HG03460 (cell line): ENCODE measurements at regions not wholly inside any gene's neighbourhood (a gene's known extent, or its start where the extent isn't known, plus 50 kb on each side); places are given as distances from the start of the nearest gene placed in this dataset.

ENCODE experiments used
- ATAC-seq: cut with Tn5 transposase; IDR thresholded peaks from one replicate; pipeline ENCODE4 v1.9.1; 2021; ENCODE audit not compliant: unreplicated experiment

- no peak for ATAC-seq
Observed at GRCh38 chr2:144333143-144333555, 186.8 kb downstream of the ZEB2 start.

DNA sequence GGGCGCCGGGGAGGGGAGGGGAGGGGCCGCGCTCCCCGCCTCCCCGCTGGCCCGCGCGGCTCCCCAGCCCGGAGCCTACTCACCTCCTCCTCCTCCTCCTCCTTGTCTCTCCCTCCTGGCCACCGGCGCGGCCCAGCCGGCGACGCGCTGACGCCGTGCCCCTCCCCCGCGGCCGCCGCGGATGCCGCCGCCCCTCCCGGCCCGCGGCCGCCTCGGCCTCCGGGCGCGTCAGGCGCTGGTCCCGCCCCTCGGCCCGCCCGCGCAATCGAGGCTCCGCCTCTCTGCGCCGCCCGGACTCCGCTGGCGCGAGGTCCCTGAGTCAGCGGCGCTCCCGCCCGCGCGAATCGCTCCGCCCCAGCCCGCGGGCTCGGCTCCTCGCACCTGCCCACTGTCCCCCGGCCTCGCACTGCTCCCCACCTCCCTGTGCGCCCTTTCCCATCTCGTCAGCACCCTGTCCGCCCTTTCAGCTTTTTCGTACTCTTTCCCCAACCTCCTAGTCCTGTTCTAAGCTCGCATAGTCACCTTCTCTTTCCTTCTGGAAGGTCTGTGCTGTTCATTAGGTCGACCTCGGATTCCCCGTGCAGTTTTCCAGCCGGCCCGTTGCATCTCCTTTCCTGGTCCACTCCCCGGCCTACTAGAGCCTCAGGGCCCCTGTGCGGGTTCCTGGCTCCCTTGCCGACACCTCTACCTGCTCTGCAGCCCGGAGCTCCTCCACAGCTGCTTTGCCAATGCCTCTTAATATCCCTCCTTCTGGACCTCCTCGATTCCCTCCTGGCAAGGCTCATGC, 187.4 kb downstream of the ZEB2 start:
- peak; percentile 88 for ATAC-seq

DNA sequence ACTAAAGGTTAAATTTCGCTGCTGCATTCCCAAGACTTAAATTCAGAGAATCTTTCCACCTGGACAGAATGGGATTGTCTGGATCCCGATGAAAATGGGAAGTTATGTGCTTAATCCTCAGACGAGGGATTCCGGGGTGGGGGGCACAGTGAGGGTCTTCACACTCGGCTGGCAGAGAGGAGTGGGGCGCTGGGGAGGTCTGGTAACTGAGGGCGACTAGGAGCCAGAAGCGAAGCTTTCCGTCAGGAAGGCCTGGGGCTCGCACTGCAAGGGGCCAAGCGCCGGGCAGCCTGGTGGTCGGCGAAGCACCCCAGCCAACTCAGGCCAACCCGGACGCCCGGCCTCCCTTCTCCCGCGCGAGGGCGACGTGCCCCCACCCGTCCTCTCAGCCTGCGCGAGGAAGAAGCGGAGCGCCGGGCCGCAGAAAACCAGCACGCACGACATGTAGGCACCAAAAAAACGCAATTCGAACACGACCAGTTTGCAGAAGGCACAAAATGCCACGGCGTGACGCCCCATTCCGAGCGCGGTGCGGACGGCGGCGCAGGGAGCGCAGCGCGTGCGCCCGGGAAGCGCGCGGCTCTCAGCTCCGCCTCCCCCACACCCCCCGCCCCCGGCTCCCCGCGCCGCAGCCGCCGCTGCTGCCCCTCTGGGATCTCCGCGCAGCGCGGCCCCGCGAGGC, 188.1 kb downstream of the ZEB2 start:
- ATAC-seq = peak; percentile 66

GRCh38 chr2:144330951-144331673, 188.8 kb downstream of the ZEB2 start:
- no peak for ATAC-seq

GRCh38 chr2:144329472-144329871, 190.4 kb downstream of the ZEB2 start:
- ATAC-seq = no peak

- no peak for ATAC-seq
Observed at GRCh38 chr2:144328938-144329337, 191.0 kb downstream of the ZEB2 start.

GRCh38 chr2:144326825-144327224, 193.1 kb downstream of the ZEB2 start:
- ATAC-seq = no peak

GRCh38 chr2:144325086-144325485, 194.8 kb downstream of the ZEB2 start:
- peak; percentile 69 for ATAC-seq

DNA sequence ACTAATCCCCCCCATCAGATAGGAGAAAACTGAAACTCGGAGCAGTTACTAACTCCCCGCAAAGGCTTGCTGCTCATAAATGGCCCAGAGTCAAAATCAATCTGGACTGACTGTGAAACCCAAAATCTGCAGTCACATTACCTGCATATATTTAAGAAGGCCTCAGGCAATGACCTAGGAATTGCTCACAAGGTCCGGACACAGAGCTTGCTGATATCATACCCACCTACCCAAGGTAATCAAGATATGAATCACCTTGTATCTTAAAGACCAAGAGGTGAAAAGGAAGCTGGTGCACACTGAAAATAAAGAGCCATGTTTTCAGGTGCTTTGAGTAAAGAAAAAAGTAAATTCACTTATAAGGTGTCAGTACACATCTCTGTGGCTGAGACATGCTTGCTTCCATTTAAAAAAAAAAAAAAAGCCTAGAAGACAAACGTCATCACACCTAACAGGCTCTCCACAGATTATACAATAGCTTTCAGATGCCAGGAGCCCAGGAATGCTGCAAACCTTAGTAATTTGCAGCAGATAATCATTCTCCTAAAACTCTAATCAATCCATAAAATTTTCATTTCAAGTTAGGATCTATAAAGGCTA, 195.4 kb downstream of the ZEB2 start:
- ATAC-seq = peak; percentile 28

- ATAC-seq = peak; percentile 58
Observed at GRCh38 chr2:144323946-144324345, 196.0 kb downstream of the ZEB2 start.

DNA sequence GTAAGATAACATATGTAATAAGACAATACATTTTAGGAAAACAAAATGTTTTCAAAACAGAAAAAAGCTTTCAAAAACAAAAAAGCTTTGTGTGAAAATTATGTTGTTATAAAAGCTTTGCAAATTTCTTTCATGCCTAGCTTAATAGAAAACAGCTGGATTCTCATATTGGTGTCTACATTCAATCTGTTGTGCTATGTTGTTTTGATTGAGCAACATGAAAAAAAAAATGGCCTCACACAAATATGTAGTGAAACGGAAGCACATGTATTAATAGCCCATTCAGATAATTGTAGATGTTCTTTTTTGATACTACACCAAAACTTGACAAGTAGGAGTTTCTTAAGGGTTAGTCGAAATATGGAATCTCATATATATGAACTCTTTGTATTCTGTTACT, 197.5 kb downstream of the ZEB2 start:
- ATAC-seq = no peak

DNA sequence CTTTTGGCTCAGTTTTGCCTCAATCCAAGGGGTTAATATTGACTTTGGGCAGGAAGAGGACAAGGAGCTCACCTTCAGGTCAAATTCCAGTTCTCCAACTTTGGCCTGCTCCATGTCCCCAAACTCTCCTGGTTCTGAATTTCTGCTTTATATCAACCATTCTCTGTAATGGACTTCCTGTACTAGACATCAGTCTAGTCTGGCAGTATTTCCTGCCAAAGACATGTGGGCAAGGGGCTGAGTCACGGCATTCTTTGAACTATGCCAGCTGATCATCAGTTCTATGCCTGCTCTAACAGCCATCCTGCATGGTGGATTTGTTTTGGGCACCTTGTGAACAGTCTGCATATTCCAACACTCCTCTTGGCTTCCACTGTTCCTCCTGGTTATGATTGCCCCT, 199.4 kb downstream of the ZEB2 start:
- no peak for ATAC-seq

DNA sequence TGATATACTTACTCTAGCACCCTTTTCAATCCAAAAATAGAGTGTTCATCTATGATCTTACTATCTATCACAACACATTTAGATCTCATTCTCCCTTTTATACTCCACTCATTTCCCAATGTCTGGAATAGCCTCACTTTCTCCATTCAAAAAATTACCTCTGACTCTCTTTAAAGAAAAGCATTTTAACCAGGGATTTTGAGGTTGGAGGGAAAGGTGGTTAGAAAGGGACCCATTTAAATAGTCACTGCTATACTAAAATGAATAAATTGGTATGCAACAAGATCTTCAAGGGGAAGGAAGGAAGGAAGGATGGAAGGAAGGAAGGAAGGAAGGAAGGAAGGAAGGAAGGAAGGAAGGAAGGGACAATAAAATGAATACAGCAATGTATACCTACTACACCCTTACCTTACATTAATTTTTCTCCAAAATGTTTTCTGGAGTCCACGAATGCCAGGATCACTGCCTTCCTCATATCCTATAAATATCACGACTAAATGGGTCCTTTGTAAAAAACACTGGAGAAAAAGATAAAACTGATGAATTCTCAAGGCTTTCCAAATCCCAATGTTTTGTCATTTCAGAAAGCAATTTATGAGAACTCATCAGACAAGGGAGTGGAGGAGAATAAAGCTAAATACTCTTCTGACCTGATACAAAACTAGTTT, 202.7 kb downstream of the ZEB2 start:
- ATAC-seq = no peak

DNA sequence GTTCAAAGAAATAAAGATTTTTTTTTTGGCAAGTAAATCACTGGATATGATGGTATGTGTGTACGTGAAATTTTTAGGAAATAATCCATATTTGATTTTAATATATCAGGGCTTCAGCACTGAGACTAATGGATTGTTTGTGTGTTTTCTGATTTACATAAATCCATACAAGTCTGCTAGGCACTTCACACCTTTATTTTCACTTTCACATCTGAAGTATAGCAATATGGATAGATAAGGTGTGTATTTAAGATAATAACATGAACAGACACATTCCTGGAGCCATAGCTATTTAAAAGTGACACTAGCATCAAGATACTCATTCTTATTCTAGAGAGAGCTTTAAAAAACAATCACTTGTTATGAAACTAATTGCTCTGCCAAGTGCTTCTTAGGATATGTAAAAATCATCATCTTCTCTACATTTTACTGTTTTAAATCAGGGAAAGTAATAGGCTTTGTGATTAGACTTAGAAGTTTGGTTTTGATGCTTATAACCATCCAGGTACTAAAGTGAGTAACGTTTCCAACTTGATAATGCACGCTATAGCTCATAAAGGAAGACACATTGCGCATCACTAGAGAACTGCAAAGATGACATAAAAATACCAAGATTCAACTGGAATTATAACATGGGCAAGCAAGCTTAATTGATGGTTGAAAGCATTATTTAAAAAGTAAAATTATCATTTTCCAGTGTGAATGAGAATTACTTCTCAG, 208.9 kb downstream of the ZEB2 start:
- no peak for ATAC-seq

GRCh38 chr2:144310484-144310883, 209.4 kb downstream of the ZEB2 start:
- ATAC-seq = no peak

GRCh38 chr2:144307711-144308110, 212.2 kb downstream of the ZEB2 start:
- ATAC-seq = no peak

GRCh38 chr2:144304202-144304601, 215.7 kb downstream of the ZEB2 start:
- ATAC-seq = no peak

- ATAC-seq = no peak
Observed at GRCh38 chr2:144300632-144301031, 219.3 kb downstream of the ZEB2 start.

- ATAC-seq = no peak
Observed at GRCh38 chr2:144290276-144290675, 229.6 kb downstream of the ZEB2 start.

- no peak for ATAC-seq
Observed at GRCh38 chr2:144288438-144288837, 231.5 kb downstream of the ZEB2 start.
